ENCODE measurements at regions not wholly inside any gene's neighbourhood (a gene's known extent, or its start where the extent isn't known, plus 50 kb on each side); places are given as distances from the start of the nearest gene placed in this dataset.

GRCh38 chr15:60264088-60264487, 133.7 kb downstream of the ANXA2 start:
- no peak overlapping the region for H3K27ac ChIP-seq
- intact Hi-C loops (cut with DNase I; ENCODE audit: low total_unique reads) = no loop called here

GRCh38 chr15:60264566-60264965, 133.2 kb downstream of the ANXA2 start:
- H3K27me3 ChIP-seq = no peaks in the 10 kb centered on the region
- H3K36me3 ChIP-seq (ENCODE audit: low read depth, missing control alignments) = no peaks in the 10 kb centered on the region
- no peak for TF ChIP-seq POLR2A (IDR thresholded peaks at IDR 0.05)
- intact Hi-C loops (cut with DNase I; ENCODE audit: low total_unique reads) = no loop called here
- H3K27ac ChIP-seq = no peak overlapping the region
- H3K9me3 ChIP-seq = no peaks in the 10 kb centered on the region
- no peaks in the 10 kb centered on the region for H3K4me1 ChIP-seq
- no peak for DNase-seq
- WGBS, 2 donors = 26 to 48% methylated on average over 4 of the region's 4 CpGs
- no peak overlapping the region for H3K4me3 ChIP-seq

More at GRCh38 chr15:60264088-60264487, 133.7 kb downstream of the ANXA2 start:
- TF ChIP-seq CTCF (IDR thresholded peaks at IDR 0.05) (no peak), POLR2A (IDR thresholded peaks at IDR 0.05) (no peak)
- 38 to 64% methylated on average over 4 of the region's 4 CpGs for WGBS, 2 donors
- H3K4me3 ChIP-seq = no peak overlapping the region
- no peaks in the 10 kb centered on the region for H3K36me3 ChIP-seq (ENCODE audit: low read depth, missing control alignments)
- H3K9me3 ChIP-seq = no peaks in the 10 kb centered on the region
- no peak for DNase-seq
- H3K4me1 ChIP-seq = no peaks in the 10 kb centered on the region
- H3K27me3 ChIP-seq = no peaks in the 10 kb centered on the region

DNA sequence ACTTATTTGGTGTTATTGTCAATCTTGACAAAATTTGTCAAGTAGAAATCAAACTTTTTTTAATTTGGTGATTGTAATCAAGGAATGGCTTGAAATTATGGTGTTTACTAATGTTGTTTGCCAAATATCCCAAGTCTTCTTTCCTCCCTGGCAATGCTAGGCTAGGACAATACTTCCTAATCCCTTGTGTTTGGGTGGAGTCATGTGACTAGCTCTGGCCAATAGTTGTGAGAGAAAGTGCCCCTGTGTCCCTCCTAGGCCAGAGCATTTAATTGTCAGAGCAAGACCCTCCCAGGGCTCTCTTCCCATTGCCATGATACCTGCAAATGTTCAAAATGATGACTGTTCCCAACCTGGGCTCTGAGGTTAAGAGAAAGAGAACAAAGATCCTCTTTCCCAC, 132.7 kb downstream of the ANXA2 start:
- no peaks in the 10 kb centered on the region for H3K4me1 ChIP-seq
- H3K4me3 ChIP-seq = no peak overlapping the region
- no peak overlapping the region for H3K27ac ChIP-seq
- TF ChIP-seq CTCF (IDR thresholded peaks at IDR 0.05) (no peak), POLR2A (IDR thresholded peaks at IDR 0.05) (no peak)
- no peaks in the 10 kb centered on the region for H3K9me3 ChIP-seq
- no peaks in the 10 kb centered on the region for H3K36me3 ChIP-seq (ENCODE audit: low read depth, missing control alignments)
- H3K27me3 ChIP-seq = no peaks in the 10 kb centered on the region
- intact Hi-C loops (cut with DNase I; ENCODE audit: low total_unique reads) = no loop called here
- no peak for DNase-seq

DNA sequence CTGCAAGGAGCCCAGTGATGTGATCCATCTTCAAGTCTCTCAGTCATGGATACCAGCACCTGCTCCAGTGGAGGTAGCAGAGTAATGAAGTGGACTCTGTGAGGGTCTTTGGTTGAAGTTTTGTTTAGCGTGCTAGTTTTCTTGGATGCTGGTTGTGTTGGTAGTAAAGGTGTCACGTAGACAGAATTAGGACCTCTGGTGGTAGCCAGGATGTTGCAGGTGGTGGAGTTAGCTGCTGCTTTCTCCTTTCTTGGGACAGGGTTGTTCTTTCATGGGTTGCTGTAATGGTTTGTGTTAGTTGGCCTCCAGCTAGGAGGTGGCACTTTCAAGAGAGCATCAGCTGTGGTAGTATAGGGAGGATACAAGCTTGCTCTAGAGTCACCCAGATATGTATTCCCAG, 125.2 kb downstream of the ANXA2 start:
- Histone ChIP-seq H3K4me1 (no peaks in the 10 kb centered on the region), H3K9me3 (no peaks in the 10 kb centered on the region), H3K36me3 (ENCODE audit: low read depth, missing control alignments) (no peaks in the 10 kb centered on the region), H3K27ac (no peak overlapping the region), H3K4me3 (no peak overlapping the region), H3K27me3 (no peaks in the 10 kb centered on the region)
- TF ChIP-seq CTCF (IDR thresholded peaks at IDR 0.05) (no peak), POLR2A (IDR thresholded peaks at IDR 0.05) (no peak)
- 86 to 87% methylated on average over 2 of the region's 2 CpGs for WGBS, 2 donors
- intact Hi-C loops (cut with DNase I; ENCODE audit: low total_unique reads) = no loop called here
- no peak for DNase-seq

DNA sequence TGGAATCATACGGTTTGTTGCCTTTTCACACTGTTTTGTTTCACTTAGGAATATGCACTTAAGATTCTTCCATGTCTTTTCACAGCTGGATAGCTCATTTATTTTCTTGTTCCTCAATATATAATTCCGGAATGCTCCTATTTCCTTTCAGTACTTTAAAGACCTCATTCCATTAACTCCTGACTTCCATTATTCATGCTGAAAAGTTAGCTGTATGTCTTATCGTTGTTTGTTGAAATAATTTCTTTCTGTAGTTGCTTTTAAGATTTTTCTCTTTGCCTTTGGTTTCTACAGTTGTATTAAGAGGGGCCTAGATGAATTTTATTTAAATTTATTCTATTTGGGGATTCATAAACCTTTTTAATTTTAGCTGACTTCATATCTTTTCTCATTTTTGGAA, 122.2 kb downstream of the ANXA2 start:
- DNase-seq = no peak
- intact Hi-C loops (cut with DNase I; ENCODE audit: low total_unique reads) = no loop called here
- Histone ChIP-seq H3K4me3 (no peak overlapping the region), H3K4me1 (no peaks in the 10 kb centered on the region), H3K36me3 (ENCODE audit: low read depth, missing control alignments) (no peaks in the 10 kb centered on the region), H3K27me3 (no peaks in the 10 kb centered on the region), H3K27ac (no peak overlapping the region), H3K9me3 (no peaks in the 10 kb centered on the region)
- 86 to 87% methylated on average over 3 of the region's 3 CpGs for whole genome bisulfite sequencing, 2 donors
- TF ChIP-seq CTCF (IDR thresholded peaks at IDR 0.05) (no peak), POLR2A (IDR thresholded peaks at IDR 0.05) (no peak)

Data from testis (tissue), 2 donors.